Endothelial cell of umbilical vein (primary cell): ENCODE measurements at regions not wholly inside any gene's neighbourhood (a gene's known extent, or its start where the extent isn't known, plus 50 kb on each side); places are given as distances from the start of the nearest gene placed in this dataset.

ENCODE experiments used
- BruUV-seq: library from RNA; stranded (reverse); fragments of 400-500 nt; replicated peaks from 2 replicates; lab custom pipeline; 2021; lab: Mats Ljungman, UMichigan
- CTCF ChIA-PET: fragments of 300-600, 350-600 bp; sonication (Branson Sonifier 250); formaldehyde crosslinking; loops from one replicate; lab custom pipeline; 2021; ENCODE audit warnings: antibody characterized with exemption, inconsistent platforms; lab: Charles Lee
- POLR2A ChIA-PET: fragments of 300-600, 350-600 bp; sonication (Branson Sonifier 250); formaldehyde crosslinking; loops from one replicate; lab custom pipeline; 2021; ENCODE audit warnings: antibody characterized with exemption, inconsistent platforms; lab: Charles Lee
- DNase-seq: peaks from one replicate; pipeline ENCODE4 v3.0.0-alpha.2; 2011; ENCODE audit warnings: low read depth, low spot score
- FAIRE-seq: peaks from 2 replicates; lab custom pipeline; 2011; peaks lifted over from hg19 to GRCh38; lab: Jason Lieb, UNC
- H2AFZ ChIP-seq: 2 replicates; pipeline ENCODE4 v1.6.0; 2012; ENCODE audit warnings: low read depth, low read length, control low read depth, inconsistent platforms
- H3K27ac ChIP-seq: 2 replicates; pipeline ENCODE4 v1.5.1; 2011; ENCODE audit warnings: low read depth, mild to moderate bottlenecking, control low read depth, low read length, moderate library complexity; ENCODE audit not compliant: insufficient read depth
- H3K27me3 ChIP-seq, 2 experiments: 2 replicates each; pipeline versions ENCODE4 v1.6.0 to v1.6.1; 2011; ENCODE audit warnings: low read length in 2 of 2, mixed read lengths in 1 of 2; ENCODE audit not compliant: control insufficient read depth in 2 of 2, insufficient read depth in 2 of 2
- H3K36me3 ChIP-seq, 2 experiments: 2 replicates in 1 of 2; 3 replicates in 1 of 2; pipeline ENCODE4 v1.5.1; 2011; ENCODE audit warnings: low read length in 2 of 2, mild to moderate bottlenecking in 1 of 2, moderate library complexity in 1 of 2; ENCODE audit not compliant: control insufficient read depth in 2 of 2, insufficient read depth in 2 of 2; ENCODE audit errors: extremely low read depth in 1 of 2
- H3K4me1 ChIP-seq: 3 replicates; pipeline ENCODE4 v1.5.1; 2011; ENCODE audit warnings: mild to moderate bottlenecking, low read length; ENCODE audit not compliant: control insufficient read depth, insufficient read depth; ENCODE audit errors: extremely low read depth
- H3K4me2 ChIP-seq: 2 replicates; pipeline ENCODE4 v1.6.1; 2011; ENCODE audit warnings: low read length, control low read depth, mixed read lengths; ENCODE audit not compliant: insufficient read depth
- H3K4me3 ChIP-seq, 3 experiments: fragments of 200-600 bp in 1 of 3; sonication (generic), shearing (Covaris generic) in 1 of 3; replicated peaks in 1 of 3; 2 replicates each; pipeline ENCODE4 v1.5.1; 2011 to 2016; ENCODE audit warnings: control low read depth in 3 of 3, low read length in 3 of 3, mild to moderate bottlenecking in 2 of 3, inconsistent platforms in 1 of 3, low read depth in 1 of 3, moderate library complexity in 1 of 3; ENCODE audit not compliant: insufficient read depth in 1 of 3
- H3K79me2 ChIP-seq: 2 replicates; pipeline ENCODE4 v1.6.0; 2012; ENCODE audit warnings: low read length, inconsistent platforms; ENCODE audit not compliant: control insufficient read depth, insufficient read depth
- H3K9ac ChIP-seq: replicated peaks from 2 replicates; pipeline ENCODE3; 2011; ENCODE audit warnings: low read length, control low read depth; ENCODE audit not compliant: insufficient read depth; ENCODE audit errors: extremely low read depth
- H3K9me1 ChIP-seq: replicated peaks from 3 replicates; pipeline ENCODE4 v1.6.0; 2011; ENCODE audit warnings: mild to moderate bottlenecking, low read length; ENCODE audit not compliant: control insufficient read depth, insufficient read depth; ENCODE audit errors: extremely low read depth
- H3K9me3 ChIP-seq: replicated peaks from 2 replicates; pipeline ENCODE4 v1.5.1; 2012; ENCODE audit warnings: low read length, inconsistent platforms; ENCODE audit not compliant: control insufficient read depth, insufficient read depth
- H4K20me1 ChIP-seq: replicated peaks from 2 replicates; pipeline ENCODE3; 2011; ENCODE audit warnings: mild to moderate bottlenecking, low read length; ENCODE audit not compliant: control insufficient read depth, insufficient read depth; ENCODE audit errors: extremely low read depth
- CTCF ChIP-seq, 2 donors: IDR thresholded peaks; 1 replicate in 1 of 2; 2 replicates in 1 of 2; pipeline ENCODE4 v1.5.1; 2011; ENCODE audit warnings: low read length in 2 of 2, mild to moderate bottlenecking in 2 of 2, moderate library complexity in 2 of 2, control low read depth in 1 of 2, inconsistent platforms in 1 of 2, low read depth in 1 of 2; ENCODE audit not compliant: insufficient read depth in 1 of 2; ENCODE audit errors: extremely low read depth in 1 of 2
- EZH2 ChIP-seq: IDR thresholded peaks from 2 replicates; pipeline ENCODE4 v1.6.1; 2012; ENCODE audit warnings: borderline replicate concordance, low read depth, mild to moderate bottlenecking, moderate library complexity, low read length, inconsistent platforms; ENCODE audit not compliant: severe bottlenecking
- MAX ChIP-seq: IDR thresholded peaks from 2 replicates; pipeline ENCODE4 v1.6.1; 2011; ENCODE audit not compliant: insufficient read depth, insufficient read length
- POLR2A ChIP-seq: IDR thresholded peaks from 2 replicates; pipeline ENCODE4 v1.6.1; 2012; ENCODE audit warnings: low read depth, mild to moderate bottlenecking, control low read depth, low read length
- POLR2AphosphoS5 ChIP-seq: IDR thresholded peaks from 2 replicates; pipeline ENCODE4 v1.6.1; 2012; ENCODE audit warnings: low read depth, mild to moderate bottlenecking, control low read depth, low read length, moderate library complexity; ENCODE audit not compliant: insufficient read depth
- dilution Hi-C: fragments of 300-500 bp; cut with MboI; formaldehyde crosslinking; loops from one replicate; pipeline ENCODE4 v1.15.0; 2019; ENCODE audit warnings: low sequenced_read_pairs; ENCODE audit not compliant: extremely low pct_ligation_motif_present
- intact Hi-C: fragments of 100-400 bp; cut with micrococcal nuclease; formaldehyde crosslinking; loops from one replicate; pipeline ENCODE4 v1.10.0; 2022

- dilution Hi-C loops (no loop called here), intact Hi-C loops (no loop called here)
- H4K20me1 ChIP-seq = no peaks in the 10 kb centered on the region
- no peaks in the 10 kb centered on the region for H3K4me1 ChIP-seq
- no peaks in the 10 kb centered on the region for H3K36me3 ChIP-seq
- DNase-seq (no peak), FAIRE-seq (no peak)
- H3K27me3 ChIP-seq = no peaks in the 10 kb centered on the region
- H3K9ac ChIP-seq = no peak overlapping the region
- H2AFZ ChIP-seq = no peak overlapping the region
- POLR2A ChIA-PET = no interaction called here
- H3K4me2 ChIP-seq = no peak overlapping the region
- no peaks in the 10 kb centered on the region for H3K9me1 ChIP-seq
- H3K79me2 ChIP-seq = no peaks in the 10 kb centered on the region
- no TSS peak for BruUV-seq
- H3K9me3 ChIP-seq = no peaks in the 10 kb centered on the region
- TF ChIP-seq EZH2 (no peak), CTCF (IDR thresholded peaks at IDR 0.05; ENCODE audit: extremely low read depth in 1 of 2, insufficient read depth in 1 of 2, low read depth in 1 of 2, low read length in 2 of 2) (no peak), POLR2A (no peak), MAX (no peak), POLR2AphosphoS5 (no peak)
- H3K27ac ChIP-seq = no peak overlapping the region
- H3K4me3 ChIP-seq = no peak overlapping the region
- CTCF ChIA-PET = interaction anchor here (1.1 kb wide), 1 partner anchor 9 kb away, joined by 3 read pairs; no protein-coding TSS in a partner anchor
Observed at GRCh38 chr1:99110140-99111041, 105.7 kb upstream of the PLPPR5 start.
